Esophagus muscularis mucosa (tissue), 3 donors: ENCODE measurements at regions not wholly inside any gene's neighbourhood (a gene's known extent, or its start where the extent isn't known, plus 50 kb on each side); places are given as distances from the start of the nearest gene placed in this dataset.
A peak's percentile ranks its signal among the peaks of the same experiment; 100 is the strongest.

ENCODE experiments used
- CTCF ChIP-seq, 3 experiments: fragments of 200-600 bp in 2 of 3; fragments of 450-650 bp in 1 of 3; sonication (generic) in 2 of 3; IDR thresholded peaks; one replicate each; pipeline ENCODE4 v1.5.1; 2017 to 2019; ENCODE audit warnings: antibody characterized with exemption in 3 of 3, mild to moderate bottlenecking in 2 of 3, moderate library complexity in 1 of 3
- POLR2AphosphoS5 ChIP-seq, 2 donors: sonication (generic); formaldehyde crosslinking; IDR thresholded peaks; one replicate each; pipeline ENCODE4 v1.6.1; 2017; ENCODE audit warnings: antibody characterized with exemption in 2 of 2

- TF ChIP-seq CTCF (IDR thresholded peaks at IDR 0.05) (peak in 2 of 3 experiments; percentile 16 to 32), POLR2AphosphoS5 (IDR thresholded peaks at IDR 0.05) (no peak)
Observed at GRCh38 chr13:67416047-67416925, 186.2 kb upstream of the PCDH9 start.
